ENCODE measurements at regions not wholly inside any gene's neighbourhood (a gene's known extent, or its start where the extent isn't known, plus 50 kb on each side); places are given as distances from the start of the nearest gene placed in this dataset.

DNA sequence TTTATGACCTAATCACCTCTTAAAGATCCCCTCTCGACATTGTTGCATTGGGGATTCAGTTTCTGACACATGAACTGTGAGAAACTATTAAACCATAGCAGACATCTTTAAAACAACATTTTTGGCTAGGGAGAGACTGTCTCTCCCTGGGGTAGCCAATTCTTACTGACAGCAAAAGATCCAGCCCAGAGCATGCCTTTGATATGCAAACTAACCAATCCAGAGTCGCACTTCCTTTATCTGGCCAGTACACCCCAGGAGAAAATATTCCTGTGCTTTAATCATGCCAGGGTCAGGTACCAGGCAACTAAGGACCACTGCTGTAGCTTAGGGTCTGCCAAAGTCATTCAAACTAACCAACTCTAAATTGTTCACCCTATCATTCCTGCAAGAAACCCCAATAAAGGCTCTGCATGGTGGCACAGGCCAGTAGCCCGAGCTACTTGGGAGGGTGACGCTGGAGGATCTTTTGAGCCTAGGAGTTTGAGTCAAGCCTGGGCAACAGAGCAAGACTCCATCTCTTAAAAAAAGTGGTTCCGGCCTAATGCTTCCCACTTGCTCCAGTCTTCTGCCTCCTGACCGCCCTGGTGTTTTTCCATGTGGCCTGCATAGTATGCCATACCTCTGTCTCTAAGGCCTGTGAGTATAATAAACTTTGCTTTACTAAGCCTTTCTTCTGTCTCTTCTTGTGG, 62.3 kb upstream of the DAPK1 start:
- DNase-seq (no peak), ATAC-seq (ENCODE audit: insufficient read depth, low FRiP score) (no peak)
- Histone ChIP-seq H3K27ac (ENCODE audit: low read depth in 1 of 2, low read length in 1 of 2) (no peak overlapping the region), H3K4me3 (no peak overlapping the region), H3K9ac (ENCODE audit: insufficient read depth in 1 of 2, low read length in 2 of 2) (no peak overlapping the region), H3K4me1 (ENCODE audit: control insufficient read depth in 5 of 5, insufficient read depth in 5 of 5, low read length in 5 of 5) (no peaks in the 10 kb centered on the region), H3K9me3 (ENCODE audit: control insufficient read depth in 4 of 4, insufficient read depth in 3 of 4, low read length in 3 of 4) (no peaks in the 10 kb centered on the region), H3K27me3 (ENCODE audit: control insufficient read depth in 3 of 3, insufficient read depth in 3 of 3, low read length in 2 of 3) (no peaks in the 10 kb centered on the region), H3K36me3 (ENCODE audit: control insufficient read depth in 4 of 4, insufficient read depth in 4 of 4, low read length in 4 of 4) (no peaks in the 10 kb centered on the region)
- WGBS, 2 donors: 78 to 89% methylated on average over 6 of the region's 6 CpGs
- TF ChIP-seq, protein P1, sequence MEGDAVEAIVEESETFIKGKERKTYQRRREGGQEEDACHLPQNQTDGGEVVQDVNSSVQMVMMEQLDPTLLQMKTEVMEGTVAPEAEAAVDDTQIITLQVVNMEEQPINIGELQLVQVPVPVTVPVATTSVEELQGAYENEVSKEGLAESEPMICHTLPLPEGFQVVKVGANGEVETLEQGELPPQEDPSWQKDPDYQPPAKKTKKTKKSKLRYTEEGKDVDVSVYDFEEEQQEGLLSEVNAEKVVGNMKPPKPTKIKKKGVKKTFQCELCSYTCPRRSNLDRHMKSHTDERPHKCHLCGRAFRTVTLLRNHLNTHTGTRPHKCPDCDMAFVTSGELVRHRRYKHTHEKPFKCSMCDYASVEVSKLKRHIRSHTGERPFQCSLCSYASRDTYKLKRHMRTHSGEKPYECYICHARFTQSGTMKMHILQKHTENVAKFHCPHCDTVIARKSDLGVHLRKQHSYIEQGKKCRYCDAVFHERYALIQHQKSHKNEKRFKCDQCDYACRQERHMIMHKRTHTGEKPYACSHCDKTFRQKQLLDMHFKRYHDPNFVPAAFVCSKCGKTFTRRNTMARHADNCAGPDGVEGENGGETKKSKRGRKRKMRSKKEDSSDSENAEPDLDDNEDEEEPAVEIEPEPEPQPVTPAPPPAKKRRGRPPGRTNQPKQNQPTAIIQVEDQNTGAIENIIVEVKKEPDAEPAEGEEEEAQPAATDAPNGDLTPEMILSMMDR (IDR thresholded peaks at IDR 0.05; ENCODE audit: control extremely low read depth, extremely low read depth): no peak

DNA sequence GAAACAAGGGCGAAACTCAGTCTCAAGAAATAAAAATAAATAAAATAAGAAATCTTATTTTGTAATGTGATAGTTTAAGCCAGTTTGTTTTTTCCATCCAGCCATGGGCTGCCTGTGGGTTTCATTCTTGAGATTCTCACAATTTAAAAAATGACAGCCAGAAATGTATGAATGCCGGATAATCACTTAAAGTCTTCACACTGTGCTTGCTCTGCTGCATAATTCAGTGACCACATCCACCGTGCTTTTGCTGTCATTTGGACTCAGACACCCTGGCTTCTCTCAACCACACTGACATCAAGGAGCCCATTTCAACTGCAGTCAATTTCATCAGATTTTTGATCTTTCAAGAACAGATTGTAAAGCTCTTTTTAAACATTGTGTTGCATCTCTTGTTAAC, 61.0 kb upstream of the DAPK1 start:
- no peak overlapping the region for H3K4me3 ChIP-seq
- H3K27me3 ChIP-seq (ENCODE audit: control insufficient read depth in 3 of 3, insufficient read depth in 3 of 3, low read length in 2 of 3): no peaks in the 10 kb centered on the region
- DNase-seq (no peak), ATAC-seq (ENCODE audit: insufficient read depth, low FRiP score) (no peak)
- whole genome bisulfite sequencing, 2 donors: 80 to 89% methylated on average over 3 of the region's 3 CpGs
- H3K9me3 ChIP-seq (ENCODE audit: control insufficient read depth in 4 of 4, insufficient read depth in 3 of 4, low read length in 3 of 4): no peaks in the 10 kb centered on the region
- H3K27ac ChIP-seq (ENCODE audit: low read depth in 1 of 2, low read length in 1 of 2): no peak overlapping the region
- TF ChIP-seq, protein P1 (IDR thresholded peaks at IDR 0.05; ENCODE audit: control extremely low read depth, extremely low read depth): no peak
- no peaks in the 10 kb centered on the region for H3K36me3 ChIP-seq (ENCODE audit: control insufficient read depth in 4 of 4, insufficient read depth in 4 of 4, low read length in 4 of 4)
- H3K4me1 ChIP-seq (ENCODE audit: control insufficient read depth in 5 of 5, insufficient read depth in 5 of 5, low read length in 5 of 5): no peaks in the 10 kb centered on the region
- no peak overlapping the region for H3K9ac ChIP-seq (ENCODE audit: insufficient read depth in 1 of 2, low read length in 2 of 2)

DNA sequence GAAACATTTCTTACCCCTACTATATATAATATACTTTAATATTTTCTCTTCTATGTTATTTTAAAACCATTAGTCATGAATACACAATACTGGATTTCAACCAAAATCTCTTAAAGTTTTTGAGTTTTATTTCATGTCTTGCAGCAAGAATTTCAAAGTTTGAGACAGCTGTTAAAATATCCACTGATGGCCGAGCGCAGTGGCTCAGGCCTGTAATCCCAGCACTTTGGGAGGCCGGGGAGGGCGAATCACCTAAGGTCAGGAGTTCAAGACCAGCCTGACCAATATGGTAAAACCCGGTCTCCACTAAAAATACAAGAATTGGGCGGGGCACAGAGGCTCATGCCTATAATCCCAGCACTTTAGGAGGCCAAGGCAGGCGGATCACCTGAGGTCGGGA, 59.7 kb upstream of the DAPK1 start:
- ATAC-seq (ENCODE audit: insufficient read depth, low FRiP score) (no peak), DNase-seq (no peak)
- Histone ChIP-seq H3K9me3 (ENCODE audit: control insufficient read depth in 4 of 4, insufficient read depth in 3 of 4, low read length in 3 of 4) (peaks cover 0 to 2% (median 0%) of the 10 kb centered on the region in 4 donors), H3K27me3 (ENCODE audit: control insufficient read depth in 3 of 3, insufficient read depth in 3 of 3, low read length in 2 of 3) (no peaks in the 10 kb centered on the region), H3K27ac (ENCODE audit: low read depth in 1 of 2, low read length in 1 of 2) (no peak overlapping the region), H3K4me1 (ENCODE audit: control insufficient read depth in 5 of 5, insufficient read depth in 5 of 5, low read length in 5 of 5) (no peaks in the 10 kb centered on the region), H3K36me3 (ENCODE audit: control insufficient read depth in 4 of 4, insufficient read depth in 4 of 4, low read length in 4 of 4) (no peaks in the 10 kb centered on the region), H3K4me3 (no peak overlapping the region), H3K9ac (ENCODE audit: insufficient read depth in 1 of 2, low read length in 2 of 2) (no peak overlapping the region)
- 94 to 98% methylated on average over 8 of the region's 8 CpGs for WGBS, 2 donors
- TF ChIP-seq, protein P1 (IDR thresholded peaks at IDR 0.05; ENCODE audit: control extremely low read depth, extremely low read depth): no peak

DNA sequence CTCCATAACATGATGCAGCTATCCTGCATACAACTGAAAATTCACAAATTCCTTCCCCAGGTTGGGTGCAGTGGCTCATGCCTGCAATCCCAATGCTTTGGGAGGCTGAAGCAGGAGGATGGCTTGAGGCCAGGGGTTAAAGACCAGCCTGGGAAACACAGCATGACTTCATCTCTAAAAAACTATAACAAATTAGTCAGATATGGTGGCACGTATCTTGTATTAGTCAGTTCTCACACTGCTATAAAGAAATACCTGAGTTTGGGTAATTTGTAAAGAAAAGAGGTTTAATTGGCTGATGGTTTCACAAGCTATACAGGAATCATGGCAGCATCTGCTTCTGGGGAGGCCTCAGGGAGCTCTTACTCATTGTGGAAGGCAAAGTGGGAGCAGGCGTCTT, 56.4 kb upstream of the DAPK1 start:
- WGBS, 2 donors: 97% methylated on average over 2 of the region's 2 CpGs
- peaks cover 0 to 2% (median 0%) of the 10 kb centered on the region in 4 donors for H3K9me3 ChIP-seq (ENCODE audit: control insufficient read depth in 4 of 4, insufficient read depth in 3 of 4, low read length in 3 of 4)
- no peak for ATAC-seq (ENCODE audit: insufficient read depth, low FRiP score)

More for the DNA sequence above, 56.4 kb upstream of the DAPK1 start:
- Histone ChIP-seq H3K4me1 (ENCODE audit: control insufficient read depth in 5 of 5, insufficient read depth in 5 of 5, low read length in 5 of 5) (no peaks in the 10 kb centered on the region), H3K27me3 (ENCODE audit: control insufficient read depth in 3 of 3, insufficient read depth in 3 of 3, low read length in 2 of 3) (no peaks in the 10 kb centered on the region), H3K27ac (ENCODE audit: low read depth in 1 of 2, low read length in 1 of 2) (no peak overlapping the region), H3K4me3 (no peak overlapping the region), H3K36me3 (ENCODE audit: control insufficient read depth in 4 of 4, insufficient read depth in 4 of 4, low read length in 4 of 4) (no peaks in the 10 kb centered on the region), H3K9ac (ENCODE audit: insufficient read depth in 1 of 2, low read length in 2 of 2) (no peak overlapping the region)
- DNase-seq: no peak
- TF ChIP-seq, protein P1 (IDR thresholded peaks at IDR 0.05; ENCODE audit: control extremely low read depth, extremely low read depth): no peak

All from lung (tissue), 11 donors.